Nephron (organoid): ENCODE measurements at regions not wholly inside any gene's neighbourhood (a gene's known extent, or its start where the extent isn't known, plus 50 kb on each side); places are given as distances from the start of the nearest gene placed in this dataset.

Experiments
- H3K27ac Mint-ChIP-seq, 3 experiments: 2 replicates each; pipeline ENCODE4 v1.8.0; 2020; ENCODE audit warnings: mixed read lengths in 3 of 3, mild to moderate bottlenecking in 2 of 3, moderate library complexity in 1 of 3
- H3K27me3 Mint-ChIP-seq: 2 replicates; pipeline ENCODE4 v1.8.0; 2021; ENCODE audit warnings: low read depth, mild to moderate bottlenecking, moderate library complexity, mixed read lengths
- H3K36me3 Mint-ChIP-seq: 2 replicates; pipeline ENCODE4 v1.8.0; 2020; ENCODE audit warnings: low read depth, mixed read lengths
- H3K4me1 Mint-ChIP-seq: 2 replicates; pipeline ENCODE4 v1.8.0; 2020; ENCODE audit warnings: mixed read lengths
- H3K4me3 Mint-ChIP-seq, 3 experiments: 2 replicates each; pipeline ENCODE4 v1.8.0; 2020; ENCODE audit warnings: mild to moderate bottlenecking in 3 of 3, mixed read lengths in 3 of 3, moderate library complexity in 2 of 3
- H3K9me3 Mint-ChIP-seq: 2 replicates; pipeline ENCODE4 v1.8.0; 2020; ENCODE audit warnings: mixed read lengths
- TF ChIP-seq, protein P1 (sequence below), 3 experiments: fragments of 200-600 bp; sonication (generic); IDR thresholded peaks; one replicate each; pipeline ENCODE4 v1.5.0; 2021; ENCODE audit warnings: antibody characterized with exemption in 3 of 3; ENCODE audit not compliant: unreplicated experiment in 3 of 3

DNA sequence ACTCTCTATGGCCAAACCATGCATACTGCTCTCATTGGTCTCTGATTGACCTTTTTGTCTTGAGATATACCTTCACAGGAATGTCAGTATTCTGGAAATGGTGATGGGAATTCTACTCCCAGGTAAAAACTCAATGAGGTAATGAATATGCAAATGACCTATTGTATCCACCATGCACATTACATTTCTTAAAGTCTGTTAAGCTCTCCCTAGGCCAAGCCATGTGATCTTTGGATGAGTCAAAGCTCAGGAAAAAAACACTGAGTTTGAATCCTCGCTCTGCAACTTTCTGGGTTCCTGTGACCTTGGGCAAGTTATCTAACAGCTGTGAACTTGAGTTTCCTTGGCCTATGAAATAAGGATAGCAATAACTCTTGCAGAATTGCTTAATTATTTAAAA lies 175.4 kb downstream of the PPP1R2C start:
- H3K27ac Mint-ChIP-seq, result no peak overlapping the region
- no peaks in the 10 kb centered on the region for H3K27me3 Mint-ChIP-seq
- H3K4me3 Mint-ChIP-seq, result no peak overlapping the region
- H3K36me3 Mint-ChIP-seq, result no peaks in the 10 kb centered on the region
- no peaks in the 10 kb centered on the region for H3K4me1 Mint-ChIP-seq
- TF ChIP-seq, protein P1, sequence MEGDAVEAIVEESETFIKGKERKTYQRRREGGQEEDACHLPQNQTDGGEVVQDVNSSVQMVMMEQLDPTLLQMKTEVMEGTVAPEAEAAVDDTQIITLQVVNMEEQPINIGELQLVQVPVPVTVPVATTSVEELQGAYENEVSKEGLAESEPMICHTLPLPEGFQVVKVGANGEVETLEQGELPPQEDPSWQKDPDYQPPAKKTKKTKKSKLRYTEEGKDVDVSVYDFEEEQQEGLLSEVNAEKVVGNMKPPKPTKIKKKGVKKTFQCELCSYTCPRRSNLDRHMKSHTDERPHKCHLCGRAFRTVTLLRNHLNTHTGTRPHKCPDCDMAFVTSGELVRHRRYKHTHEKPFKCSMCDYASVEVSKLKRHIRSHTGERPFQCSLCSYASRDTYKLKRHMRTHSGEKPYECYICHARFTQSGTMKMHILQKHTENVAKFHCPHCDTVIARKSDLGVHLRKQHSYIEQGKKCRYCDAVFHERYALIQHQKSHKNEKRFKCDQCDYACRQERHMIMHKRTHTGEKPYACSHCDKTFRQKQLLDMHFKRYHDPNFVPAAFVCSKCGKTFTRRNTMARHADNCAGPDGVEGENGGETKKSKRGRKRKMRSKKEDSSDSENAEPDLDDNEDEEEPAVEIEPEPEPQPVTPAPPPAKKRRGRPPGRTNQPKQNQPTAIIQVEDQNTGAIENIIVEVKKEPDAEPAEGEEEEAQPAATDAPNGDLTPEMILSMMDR (IDR thresholded peaks at IDR 0.05; ENCODE audit: unreplicated experiment in 3 of 3), result no peak
- H3K9me3 Mint-ChIP-seq, result no peaks in the 10 kb centered on the region

DNA sequence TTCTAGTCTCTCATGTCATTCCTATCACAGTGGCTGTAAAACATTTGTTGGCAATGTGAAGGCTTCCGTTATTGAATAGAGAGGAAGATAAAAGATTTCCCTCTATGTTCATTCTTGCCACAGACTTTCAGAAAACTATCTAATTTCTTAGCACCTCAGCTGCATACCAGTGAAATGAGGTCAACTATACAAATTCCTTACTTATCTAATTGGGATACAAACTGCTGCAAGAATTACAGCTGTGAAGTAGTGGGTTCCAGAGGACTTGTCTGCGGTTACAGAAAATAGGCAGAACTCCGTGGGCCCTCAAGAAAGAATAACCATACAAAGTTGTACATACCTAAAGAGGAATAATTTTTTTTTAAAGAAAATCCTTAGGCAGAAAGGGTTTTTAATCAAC lies 175.8 kb downstream of the PPP1R2C start:
- no peak overlapping the region for H3K4me3 Mint-ChIP-seq
- no peaks in the 10 kb centered on the region for H3K9me3 Mint-ChIP-seq
- H3K27me3 Mint-ChIP-seq, result no peaks in the 10 kb centered on the region
- TF ChIP-seq, protein P1 (IDR thresholded peaks at IDR 0.05; ENCODE audit: unreplicated experiment in 3 of 3), result no peak
- H3K36me3 Mint-ChIP-seq, result no peaks in the 10 kb centered on the region
- no peaks in the 10 kb centered on the region for H3K4me1 Mint-ChIP-seq
- H3K27ac Mint-ChIP-seq, result no peak overlapping the region

DNA sequence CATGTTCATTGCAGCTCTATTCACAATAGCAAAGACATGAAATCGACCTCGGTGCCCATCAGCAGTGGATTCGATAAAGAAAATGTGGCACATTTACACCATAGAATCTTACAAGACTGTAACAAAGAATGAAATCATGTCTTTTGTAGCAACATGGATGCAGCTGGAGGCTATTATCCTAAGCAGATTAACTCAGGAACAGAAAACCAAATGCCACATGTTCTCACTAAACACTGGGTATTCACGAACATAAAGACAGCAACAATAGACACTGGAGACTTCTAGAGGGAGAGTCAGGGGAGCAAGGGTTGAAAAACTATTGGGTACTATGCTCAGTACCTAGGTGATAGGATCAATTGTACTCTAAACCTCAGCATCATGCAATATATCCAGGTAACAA lies 180.5 kb downstream of the PPP1R2C start:
- TF ChIP-seq, protein P1 (IDR thresholded peaks at IDR 0.05; ENCODE audit: unreplicated experiment in 3 of 3), result no peak
- Mint-ChIP-seq H3K9me3 (peaks cover 3% of the 10 kb centered on the region), H3K4me1 (no peaks in the 10 kb centered on the region), H3K27me3 (no peaks in the 10 kb centered on the region), H3K27ac (no peak overlapping the region), H3K4me3 (no peak overlapping the region), H3K36me3 (no peaks in the 10 kb centered on the region)

DNA sequence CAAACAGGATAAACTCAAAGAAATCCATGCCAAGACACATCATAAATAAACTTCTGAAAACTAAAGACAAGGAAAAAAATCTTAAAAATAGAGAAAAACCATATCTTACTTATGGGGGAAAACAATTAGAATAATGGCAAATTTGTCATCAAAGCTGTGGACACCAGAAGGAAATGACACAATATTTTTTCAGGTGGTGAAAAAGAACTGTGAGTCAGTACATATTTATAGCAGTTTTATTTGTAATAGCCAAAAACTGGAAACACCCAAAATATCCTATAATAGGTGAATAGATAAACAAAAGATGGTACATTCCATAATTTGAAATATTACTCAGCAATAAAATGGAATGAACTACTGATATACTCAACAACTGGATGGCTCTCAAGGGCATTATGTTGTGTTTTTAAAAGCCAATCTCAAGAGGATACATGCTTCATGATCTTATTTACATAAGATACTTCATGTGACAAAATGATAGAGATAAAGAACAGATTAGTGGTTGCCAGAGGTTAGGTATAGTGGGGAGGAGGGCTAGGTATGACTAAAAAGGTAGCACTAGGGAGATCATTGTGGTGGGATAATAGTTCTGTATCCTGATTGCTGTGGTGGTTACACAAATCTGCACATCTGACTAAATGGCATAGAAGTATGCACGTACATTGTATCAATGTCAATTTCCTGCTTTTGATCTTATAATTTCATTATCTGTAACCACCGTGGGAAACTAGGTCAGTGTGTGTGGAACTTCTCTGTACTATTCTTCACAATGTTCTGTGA lies 191.9 kb downstream of the PPP1R2C start:
- Mint-ChIP-seq H3K4me1 (no peaks in the 10 kb centered on the region), H3K27ac (no peak overlapping the region), H3K9me3 (peaks cover 23% of the 10 kb centered on the region), H3K4me3 (no peak overlapping the region), H3K36me3 (peaks cover 3% of the 10 kb centered on the region), H3K27me3 (no peaks in the 10 kb centered on the region)
- TF ChIP-seq, protein P1 (IDR thresholded peaks at IDR 0.05; ENCODE audit: unreplicated experiment in 3 of 3), result no peak

DNA sequence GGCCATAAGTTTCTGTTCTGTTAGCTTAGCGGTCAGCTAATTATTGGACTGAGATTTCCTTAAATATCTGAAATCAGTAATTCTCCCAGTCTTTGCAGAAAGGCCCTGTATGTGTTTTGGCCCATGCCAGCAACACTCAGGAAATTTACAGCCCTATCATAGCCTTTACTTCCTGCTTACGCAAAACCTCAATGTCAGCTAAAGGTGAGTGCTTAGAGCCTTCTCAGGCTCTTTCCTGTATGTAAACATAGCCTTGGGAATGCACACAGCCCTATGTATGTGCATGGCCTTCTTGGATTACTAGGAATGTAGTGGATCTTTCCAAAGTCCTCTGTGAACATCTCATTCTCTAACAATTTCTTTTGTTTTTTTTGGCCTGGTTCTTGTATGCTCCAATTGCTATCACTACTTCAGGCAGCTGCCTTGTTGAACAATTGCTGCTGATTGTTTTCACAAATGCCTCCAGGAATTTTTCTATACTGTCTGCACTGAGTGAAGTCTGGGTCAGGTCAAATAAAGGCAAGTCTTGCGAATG lies 200.0 kb downstream of the PPP1R2C start:
- Mint-ChIP-seq H3K4me3 (no peak overlapping the region), H3K36me3 (no peaks in the 10 kb centered on the region), H3K9me3 (peaks cover 3% of the 10 kb centered on the region)

More for the DNA sequence above, 200.0 kb downstream of the PPP1R2C start:
- H3K27ac Mint-ChIP-seq, result no peak overlapping the region
- no peaks in the 10 kb centered on the region for H3K27me3 Mint-ChIP-seq
- TF ChIP-seq, protein P1 (IDR thresholded peaks at IDR 0.05; ENCODE audit: unreplicated experiment in 3 of 3), result no peak
- H3K4me1 Mint-ChIP-seq, result no peaks in the 10 kb centered on the region
